Testis (tissue), 2 donors: ENCODE measurements at regions not wholly inside any gene's neighbourhood (a gene's known extent, or its start where the extent isn't known, plus 50 kb on each side); places are given as distances from the start of the nearest gene placed in this dataset.

Experiments used
- DNase-seq: peaks from one replicate; pipeline ENCODE4 v3.0.0-alpha.2; 2019
- H3K27ac ChIP-seq, 2 donors: fragments of 200-600 bp; sonication (generic); one replicate each; pipeline ENCODE4 v1.5.1; 2019
- H3K27me3 ChIP-seq: fragments of 200-600 bp; sonication (generic); one replicate; pipeline ENCODE4 v1.5.1; 2019
- H3K36me3 ChIP-seq: fragments of 200-600 bp; sonication (generic); one replicate; pipeline ENCODE4 v1.5.1; 2017; ENCODE audit warnings: low read depth; ENCODE audit errors: missing control alignments
- H3K4me1 ChIP-seq: fragments of 200-600 bp; sonication (generic); one replicate; pipeline ENCODE4 v1.5.1; 2019
- H3K4me3 ChIP-seq, 2 donors: fragments of 200-600 bp; sonication (generic); one replicate each; pipeline ENCODE4 v1.5.1; 2017 to 2019
- H3K9me3 ChIP-seq: fragments of 200-600 bp; sonication (generic); one replicate; pipeline ENCODE4 v1.5.1; 2017
- CTCF ChIP-seq, 3 experiments: fragments of 450-650 bp in 2 of 3; fragments of 200-600 bp in 1 of 3; sonication (generic) in 1 of 3; IDR thresholded peaks; one replicate each; pipeline ENCODE4 v1.5.1; 2016 to 2019; ENCODE audit warnings: antibody characterized with exemption in 3 of 3, mild to moderate bottlenecking in 2 of 3, moderate library complexity in 1 of 3
- POLR2A ChIP-seq: fragments of 450-650 bp; IDR thresholded peaks from one replicate; pipeline ENCODE4 v1.6.1; 2017; ENCODE audit warnings: antibody characterized with exemption, mild to moderate bottlenecking, moderate library complexity
- WGBS, 2 donors: methylation state at CpG; one replicate each; pipeline ENCODE4 v1.1.5; 2018; 5-methylcytosine and 5-hydroxymethylcytosine counted together
- intact Hi-C: fragments of 100-400 bp; cut with DNase I; formaldehyde crosslinking; loops from one replicate; pipeline ENCODE4 v1.15.1; 2023; ENCODE audit warnings: low total_unique reads

GRCh38 chr2:215553946-215554345 is 118.1 kb upstream of the FN1 start:
- H3K36me3 ChIP-seq, result no peaks in the 10 kb centered on the region
- H3K27me3 ChIP-seq, result no peaks in the 10 kb centered on the region
- DNase-seq, result no peak
- TF ChIP-seq CTCF (IDR thresholded peaks at IDR 0.05) (no peak), POLR2A (no peak)
- intact Hi-C loops, result no loop called here
- no peak overlapping the region for H3K4me3 ChIP-seq
- H3K27ac ChIP-seq, result no peak overlapping the region
- H3K4me1 ChIP-seq, result no peaks in the 10 kb centered on the region
- 92 to 98% methylated on average over 3 of the region's 3 CpGs for WGBS, 2 donors
- H3K9me3 ChIP-seq, result no peaks in the 10 kb centered on the region

- H3K27me3 ChIP-seq, result no peaks in the 10 kb centered on the region
- no peak overlapping the region for H3K27ac ChIP-seq
- 76 to 80% methylated on average over 4 of the region's 4 CpGs for WGBS, 2 donors
- H3K36me3 ChIP-seq, result no peaks in the 10 kb centered on the region
- DNase-seq, result no peak
- TF ChIP-seq CTCF (IDR thresholded peaks at IDR 0.05), result no peak
- no peak for TF ChIP-seq POLR2A
- no peak overlapping the region for H3K4me3 ChIP-seq
- intact Hi-C loops, result no loop called here
- no peaks in the 10 kb centered on the region for H3K4me1 ChIP-seq
- H3K9me3 ChIP-seq, result no peaks in the 10 kb centered on the region
Measured at GRCh38 chr2:215552144-215552580, 116.3 kb upstream of the FN1 start.

- no peaks in the 10 kb centered on the region for H3K4me1 ChIP-seq
- 68 to 84% methylated on average over 2 of the region's 2 CpGs for WGBS, 2 donors
Measured at GRCh38 chr2:215550331-215550730, 114.5 kb upstream of the FN1 start.

GRCh38 chr2:215548714-215549113 is 112.8 kb upstream of the FN1 start:
- no peak overlapping the region for H3K4me3 ChIP-seq
- no peaks in the 10 kb centered on the region for H3K9me3 ChIP-seq
- TF ChIP-seq POLR2A (no peak), CTCF (IDR thresholded peaks at IDR 0.05) (no peak)
- H3K27ac ChIP-seq, result no peak overlapping the region
- no peaks in the 10 kb centered on the region for H3K4me1 ChIP-seq
- 81 to 95% methylated on average over 2 of the region's 2 CpGs for WGBS, 2 donors
- H3K36me3 ChIP-seq, result no peaks in the 10 kb centered on the region
- intact Hi-C loops, result no loop called here
- H3K27me3 ChIP-seq, result no peaks in the 10 kb centered on the region
- DNase-seq, result no peak

More at GRCh38 chr2:215550331-215550730, 114.5 kb upstream of the FN1 start:
- DNase-seq, result no peak
- Histone ChIP-seq H3K9me3 (no peaks in the 10 kb centered on the region), H3K36me3 (no peaks in the 10 kb centered on the region), H3K4me3 (no peak overlapping the region), H3K27ac (no peak overlapping the region), H3K27me3 (no peaks in the 10 kb centered on the region)
- no peak for TF ChIP-seq POLR2A
- intact Hi-C loops, result no loop called here

- Histone ChIP-seq H3K4me1 (no peaks in the 10 kb centered on the region), H3K4me3 (no peak overlapping the region), H3K27ac (no peak overlapping the region), H3K9me3 (no peaks in the 10 kb centered on the region), H3K27me3 (no peaks in the 10 kb centered on the region), H3K36me3 (no peaks in the 10 kb centered on the region)
- intact Hi-C loops, result no loop called here
- TF ChIP-seq CTCF (IDR thresholded peaks at IDR 0.05), result no peak
- TF ChIP-seq POLR2A, result no peak
- no peak for DNase-seq
Measured at GRCh38 chr2:215542690-215543089, 106.8 kb upstream of the FN1 start.
